AG08395 (cell line): ENCODE measurements at regions not wholly inside any gene's neighbourhood (a gene's known extent, or its start where the extent isn't known, plus 50 kb on each side); places are given as distances from the start of the nearest gene placed in this dataset.

Experiments
- DNase-seq: peaks from one replicate; pipeline ENCODE4 v3.0.0; 2012; ENCODE audit warnings: mixed read lengths, low spot score

- DNase-seq = peak; percentile 67
Observed at GRCh38 chr4:120977435-120977997, 55.0 kb upstream of the PRDM5 start.

- no peak for DNase-seq
Observed at GRCh38 chr4:120973207-120973606, 50.7 kb upstream of the PRDM5 start.
